GM23338 (cell line): ENCODE measurements at regions not wholly inside any gene's neighbourhood (a gene's known extent, or its start where the extent isn't known, plus 50 kb on each side); places are given as distances from the start of the nearest gene placed in this dataset.

ENCODE experiments used
- ATAC-seq: fragments of 200-7000 bp; cut with Tn5 transposase; 3 replicates; pipeline ENCODE4 v1.9.1; 2020
- DNase-seq: peaks from one replicate; pipeline ENCODE4 v3.0.0-alpha.2; 2015; ENCODE audit warnings: low spot score
- H2AFZ ChIP-seq: fragments of 200-600 bp; sonication (generic); 2 replicates; pipeline ENCODE4 v1.8.0; 2016; ENCODE audit warnings: antibody characterized with exemption, mild to moderate bottlenecking, moderate library complexity
- H3F3A ChIP-seq: fragments of 200-600 bp; sonication (generic); replicated peaks from 2 replicates; pipeline ENCODE4 v1.8.0; 2017; ENCODE audit warnings: antibody characterized with exemption, mixed run types, low read depth
- H3K27ac ChIP-seq: fragments of 200-600 bp; sonication (generic); 2 replicates; pipeline ENCODE4 v1.6.1; 2016; ENCODE audit warnings: low read depth
- H3K27me3 ChIP-seq: fragments of 200-600 bp; sonication (generic); 2 replicates; pipeline ENCODE4 v1.8.0; 2016; ENCODE audit warnings: mild to moderate bottlenecking, mixed run types, moderate library complexity; ENCODE audit not compliant: insufficient read depth
- H3K36me3 ChIP-seq: fragments of 200-600 bp; sonication (generic); 2 replicates; pipeline ENCODE4 v1.8.0; 2016; ENCODE audit warnings: mild to moderate bottlenecking; ENCODE audit not compliant: insufficient read depth
- H3K4me1 ChIP-seq: fragments of 200-600 bp; sonication (generic); 2 replicates; pipeline ENCODE4 v1.8.0; 2016; ENCODE audit warnings: mild to moderate bottlenecking, moderate library complexity; ENCODE audit not compliant: insufficient read depth
- H3K4me2 ChIP-seq: fragments of 200-600 bp; sonication (generic); 2 replicates; pipeline ENCODE4 v1.7.1; 2017; ENCODE audit warnings: mixed run types
- H3K4me3 ChIP-seq: fragments of 200-600 bp; sonication (generic); 2 replicates; pipeline ENCODE4 v1.6.1; 2016; ENCODE audit warnings: mixed run types
- H3K79me2 ChIP-seq: fragments of 200-600 bp; sonication (generic); replicated peaks from 2 replicates; pipeline ENCODE4 v1.8.0; 2017; ENCODE audit warnings: mild to moderate bottlenecking; ENCODE audit not compliant: insufficient read depth
- H3K9me2 ChIP-seq: fragments of 200-600 bp; sonication (generic); 2 replicates; pipeline ENCODE4 v1.8.0; 2017; ENCODE audit not compliant: insufficient read depth
- H4K20me1 ChIP-seq: fragments of 200-600 bp; sonication (generic); replicated peaks from 2 replicates; pipeline ENCODE4 v1.8.0; 2017; ENCODE audit warnings: mild to moderate bottlenecking; ENCODE audit not compliant: insufficient read depth
- H3K27ac Mint-ChIP-seq: 2 replicates; pipeline ENCODE4 v1.8.0; 2020; ENCODE audit warnings: inconsistent platforms, mild to moderate bottlenecking, moderate library complexity, mixed read lengths
- H3K27me3 Mint-ChIP-seq: 3 replicates; pipeline ENCODE4 v1.8.0; 2022; ENCODE audit warnings: low read depth, mild to moderate bottlenecking, moderate library complexity, mixed read lengths, inconsistent platforms; ENCODE audit not compliant: insufficient read depth, poor library complexity
- H3K36me3 Mint-ChIP-seq: 3 replicates; pipeline ENCODE4 v1.8.0; 2021; ENCODE audit warnings: low read depth, mild to moderate bottlenecking, inconsistent platforms, moderate library complexity, mixed read lengths
- H3K4me1 Mint-ChIP-seq: 3 replicates; pipeline ENCODE4 v1.8.0; 2020; ENCODE audit warnings: mild to moderate bottlenecking, inconsistent platforms, mixed read lengths
- H3K4me3 Mint-ChIP-seq: 3 replicates; pipeline ENCODE4 v1.8.0; 2021; ENCODE audit warnings: moderate library complexity, mild to moderate bottlenecking, inconsistent platforms, mixed read lengths
- H3K9me3 Mint-ChIP-seq: 3 replicates; pipeline ENCODE4 v1.8.0; 2020; ENCODE audit warnings: moderate library complexity, mild to moderate bottlenecking, inconsistent platforms, mixed read lengths
- CREB1 ChIP-seq: fragments of 250-450 bp; sonication (Bioruptor Pico); IDR thresholded peaks from 2 replicates; pipeline ENCODE4 v1.5.0; 2020; ENCODE audit warnings: low read depth, mild to moderate bottlenecking, moderate library complexity
- EZH2 ChIP-seq: fragments of 200-600 bp; sonication (generic); IDR thresholded peaks from one replicate; pipeline ENCODE4 v1.8.0; 2017; ENCODE audit warnings: antibody characterized with exemption, mild to moderate bottlenecking, low read depth; ENCODE audit not compliant: unreplicated experiment
- EZH2phosphoT487 ChIP-seq: fragments of 200-600 bp; sonication (generic); IDR thresholded peaks from one replicate; pipeline ENCODE4 v1.8.1; 2018; ENCODE audit warnings: antibody characterized with exemption; ENCODE audit not compliant: unreplicated experiment
- JUNB ChIP-seq: IDR thresholded peaks from one replicate; pipeline ENCODE4 v1.6.1; 2016; ENCODE audit warnings: antibody characterized with exemption; ENCODE audit not compliant: unreplicated experiment
- NANOG ChIP-seq: IDR thresholded peaks from 2 replicates; pipeline ENCODE4 v1.6.1; 2016; ENCODE audit warnings: antibody characterized with exemption, borderline replicate concordance
- POLR2AphosphoS5 ChIP-seq: IDR thresholded peaks from 2 replicates; pipeline ENCODE4 v1.6.1; 2016; ENCODE audit warnings: antibody characterized with exemption, low read depth
- STAT1 ChIP-seq: IDR thresholded peaks from one replicate; pipeline ENCODE4 v1.6.1; 2016; ENCODE audit warnings: antibody characterized with exemption; ENCODE audit not compliant: unreplicated experiment
- ZNF114 ChIP-seq: fragments of 250-450 bp; sonication (Bioruptor Pico); IDR thresholded peaks from 2 replicates; pipeline ENCODE4 v1.5.0; 2020; ENCODE audit warnings: mild to moderate bottlenecking, moderate library complexity
- ZNF331 ChIP-seq: fragments of 250-450 bp; sonication (Bioruptor Pico); IDR thresholded peaks from 2 replicates; pipeline ENCODE4 v1.5.0; 2020; ENCODE audit warnings: low read depth, mild to moderate bottlenecking, moderate library complexity
- TF ChIP-seq, protein P1 (sequence below): IDR thresholded peaks from 2 replicates; pipeline ENCODE4 v1.6.1; 2016; ENCODE audit warnings: antibody characterized with exemption
- TF ChIP-seq, protein P2 (sequence below): IDR thresholded peaks from one replicate; pipeline ENCODE4 v1.6.1; 2018; ENCODE audit warnings: antibody characterized with exemption; ENCODE audit not compliant: unreplicated experiment

DNA sequence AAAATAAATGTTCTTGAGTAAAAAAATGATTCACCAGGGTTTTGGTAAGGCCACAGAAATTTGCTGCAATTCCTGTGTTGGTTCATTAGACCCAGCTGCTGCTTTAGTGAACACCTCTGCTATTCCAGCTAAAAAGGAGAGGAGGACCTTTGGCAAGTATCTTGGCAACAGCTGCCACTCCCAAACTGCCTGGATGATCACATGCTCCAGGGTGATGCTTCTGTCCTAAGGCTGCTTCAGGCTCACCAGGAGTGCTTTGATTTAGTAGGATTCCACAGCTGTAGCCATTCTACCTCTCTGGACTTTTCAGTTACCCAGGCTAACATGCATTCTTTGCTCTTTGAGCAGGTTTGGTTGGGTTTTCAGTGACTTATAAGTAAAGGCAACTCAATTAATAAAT is 82.6 kb upstream of the NPVF start (continued):
- TF ChIP-seq, protein P1, sequence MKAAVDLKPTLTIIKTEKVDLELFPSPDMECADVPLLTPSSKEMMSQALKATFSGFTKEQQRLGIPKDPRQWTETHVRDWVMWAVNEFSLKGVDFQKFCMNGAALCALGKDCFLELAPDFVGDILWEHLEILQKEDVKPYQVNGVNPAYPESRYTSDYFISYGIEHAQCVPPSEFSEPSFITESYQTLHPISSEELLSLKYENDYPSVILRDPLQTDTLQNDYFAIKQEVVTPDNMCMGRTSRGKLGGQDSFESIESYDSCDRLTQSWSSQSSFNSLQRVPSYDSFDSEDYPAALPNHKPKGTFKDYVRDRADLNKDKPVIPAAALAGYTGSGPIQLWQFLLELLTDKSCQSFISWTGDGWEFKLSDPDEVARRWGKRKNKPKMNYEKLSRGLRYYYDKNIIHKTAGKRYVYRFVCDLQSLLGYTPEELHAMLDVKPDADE, result no peak
- TF ChIP-seq ZNF331 (CRISPR knock-in tag), result no peak
- no peak for TF ChIP-seq JUNB
- TF ChIP-seq, protein P2, sequence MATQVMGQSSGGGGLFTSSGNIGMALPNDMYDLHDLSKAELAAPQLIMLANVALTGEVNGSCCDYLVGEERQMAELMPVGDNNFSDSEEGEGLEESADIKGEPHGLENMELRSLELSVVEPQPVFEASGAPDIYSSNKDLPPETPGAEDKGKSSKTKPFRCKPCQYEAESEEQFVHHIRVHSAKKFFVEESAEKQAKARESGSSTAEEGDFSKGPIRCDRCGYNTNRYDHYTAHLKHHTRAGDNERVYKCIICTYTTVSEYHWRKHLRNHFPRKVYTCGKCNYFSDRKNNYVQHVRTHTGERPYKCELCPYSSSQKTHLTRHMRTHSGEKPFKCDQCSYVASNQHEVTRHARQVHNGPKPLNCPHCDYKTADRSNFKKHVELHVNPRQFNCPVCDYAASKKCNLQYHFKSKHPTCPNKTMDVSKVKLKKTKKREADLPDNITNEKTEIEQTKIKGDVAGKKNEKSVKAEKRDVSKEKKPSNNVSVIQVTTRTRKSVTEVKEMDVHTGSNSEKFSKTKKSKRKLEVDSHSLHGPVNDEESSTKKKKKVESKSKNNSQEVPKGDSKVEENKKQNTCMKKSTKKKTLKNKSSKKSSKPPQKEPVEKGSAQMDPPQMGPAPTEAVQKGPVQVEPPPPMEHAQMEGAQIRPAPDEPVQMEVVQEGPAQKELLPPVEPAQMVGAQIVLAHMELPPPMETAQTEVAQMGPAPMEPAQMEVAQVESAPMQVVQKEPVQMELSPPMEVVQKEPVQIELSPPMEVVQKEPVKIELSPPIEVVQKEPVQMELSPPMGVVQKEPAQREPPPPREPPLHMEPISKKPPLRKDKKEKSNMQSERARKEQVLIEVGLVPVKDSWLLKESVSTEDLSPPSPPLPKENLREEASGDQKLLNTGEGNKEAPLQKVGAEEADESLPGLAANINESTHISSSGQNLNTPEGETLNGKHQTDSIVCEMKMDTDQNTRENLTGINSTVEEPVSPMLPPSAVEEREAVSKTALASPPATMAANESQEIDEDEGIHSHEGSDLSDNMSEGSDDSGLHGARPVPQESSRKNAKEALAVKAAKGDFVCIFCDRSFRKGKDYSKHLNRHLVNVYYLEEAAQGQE, result no peak
- TF ChIP-seq EZH2phosphoT487, result no peak
- no peak for TF ChIP-seq CREB1 (CRISPR knock-in tag)
- TF ChIP-seq EZH2, result no peak

DNA sequence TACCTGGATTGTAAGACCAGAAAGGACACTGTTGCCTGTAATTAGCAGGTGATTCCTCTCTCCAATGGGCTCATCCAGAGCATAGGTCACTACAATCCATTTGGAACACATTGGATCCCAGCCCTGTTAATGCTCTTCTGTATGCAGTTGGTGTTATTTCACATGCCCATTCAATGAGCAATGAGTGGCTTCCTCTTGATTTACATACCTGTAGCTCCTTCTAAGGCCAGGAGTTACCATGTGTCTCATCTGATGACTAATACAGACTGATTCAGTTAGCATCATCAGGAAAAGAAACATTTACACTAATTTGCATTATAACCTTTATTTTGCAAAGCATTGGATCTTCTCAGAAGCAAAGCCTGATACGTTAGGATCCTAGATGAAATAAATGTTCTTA is 83.1 kb upstream of the NPVF start:
- Histone ChIP-seq H3K4me2 (no peak overlapping the region), H3K27ac (no peak overlapping the region)
- ATAC-seq, result no peak

DNA sequence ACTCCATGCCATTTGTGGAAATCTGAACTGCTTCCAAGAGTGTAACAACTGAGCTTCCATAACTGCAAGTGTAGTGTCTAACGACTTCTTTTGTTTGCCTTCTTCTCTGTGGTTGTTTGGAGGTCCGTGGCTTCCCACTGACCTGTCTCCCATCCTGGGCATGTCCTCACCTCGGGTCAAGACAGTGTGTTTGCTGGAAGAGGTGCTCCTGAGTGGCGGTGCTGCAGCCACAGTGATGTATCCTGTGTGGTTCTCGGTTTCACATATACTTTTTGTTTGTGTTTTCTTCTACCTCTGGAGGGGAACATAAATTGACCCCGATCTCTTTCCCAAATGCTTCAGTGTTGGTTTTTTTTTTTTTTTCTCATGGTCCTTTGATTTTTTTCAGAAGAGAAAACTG is 84.7 kb upstream of the NPVF start:
- H3K4me1 ChIP-seq, result peaks cover 10% of the 10 kb centered on the region
- no peak overlapping the region for H3K27ac ChIP-seq
- ATAC-seq (no peak), DNase-seq (no peak)
- no peaks in the 10 kb centered on the region for H3K27me3 Mint-ChIP-seq
- no peaks in the 10 kb centered on the region for H4K20me1 ChIP-seq
- no peak overlapping the region for H3K4me3 ChIP-seq
- no peak overlapping the region for H2AFZ ChIP-seq
- no peaks in the 10 kb centered on the region for H3K79me2 ChIP-seq
- no peaks in the 10 kb centered on the region for H3F3A ChIP-seq
- no peaks in the 10 kb centered on the region for H3K36me3 Mint-ChIP-seq
- H3K9me2 ChIP-seq, result peaks cover 20% of the 10 kb centered on the region
- H3K27me3 ChIP-seq, result no peaks in the 10 kb centered on the region
- no peak overlapping the region for H3K4me3 Mint-ChIP-seq
- H3K4me1 Mint-ChIP-seq, result peaks cover 28% of the 10 kb centered on the region
- no peaks in the 10 kb centered on the region for H3K9me3 Mint-ChIP-seq
- H3K4me2 ChIP-seq, result no peak overlapping the region
- no peaks in the 10 kb centered on the region for H3K36me3 ChIP-seq
- no peak overlapping the region for H3K27ac Mint-ChIP-seq
- no peak for TF ChIP-seq ZNF114
- no peak for TF ChIP-seq POLR2AphosphoS5
- TF ChIP-seq JUNB, result no peak
- TF ChIP-seq EZH2phosphoT487, result no peak
- no peak for TF ChIP-seq STAT1
- TF ChIP-seq NANOG, result no peak
- TF ChIP-seq, protein P2, result no peak
- no peak for TF ChIP-seq EZH2
- TF ChIP-seq ZNF331 (CRISPR knock-in tag), result no peak
- no peak for TF ChIP-seq CREB1 (CRISPR knock-in tag)
- TF ChIP-seq, protein P1, result no peak

More for the DNA sequence above, 83.1 kb upstream of the NPVF start:
- no peaks in the 10 kb centered on the region for H4K20me1 ChIP-seq
- no peaks in the 10 kb centered on the region for H3K36me3 ChIP-seq
- H3K4me1 ChIP-seq, result no peaks in the 10 kb centered on the region; the same call in 1 of the 2 replicates
- DNase-seq, result no peak
- no peaks in the 10 kb centered on the region for H3K27me3 ChIP-seq
- no peaks in the 10 kb centered on the region for H3K36me3 Mint-ChIP-seq
- H3K4me1 Mint-ChIP-seq, result peaks cover 17% of the 10 kb centered on the region; the same call in 2 of the 3 replicates
- H3K79me2 ChIP-seq, result no peaks in the 10 kb centered on the region
- H3K9me3 Mint-ChIP-seq, result no peaks in the 10 kb centered on the region
- TF ChIP-seq POLR2AphosphoS5 (no peak), CREB1 (CRISPR knock-in tag) (no peak), STAT1 (no peak), JUNB (no peak), ZNF331 (CRISPR knock-in tag) (no peak)
- H2AFZ ChIP-seq, result no peak overlapping the region; the same call in 1 of the 2 replicates
- no peak overlapping the region for H3K4me3 Mint-ChIP-seq
- H3K4me3 ChIP-seq, result no peak overlapping the region
- H3K27me3 Mint-ChIP-seq, result no peaks in the 10 kb centered on the region
- peaks cover 20% of the 10 kb centered on the region for H3K9me2 ChIP-seq
- H3K27ac Mint-ChIP-seq, result no peak overlapping the region
- H3F3A ChIP-seq, result no peaks in the 10 kb centered on the region
